Upper lobe of left lung (tissue), 6 donors: ENCODE measurements at regions not wholly inside any gene's neighbourhood (a gene's known extent, or its start where the extent isn't known, plus 50 kb on each side); places are given as distances from the start of the nearest gene placed in this dataset.

Source experiments
- ATAC-seq, 2 donors: fragments of 200-7000 bp; cut with Tn5 transposase; one replicate each; pipeline ENCODE4 v1.9.1; 2022; ENCODE audit warnings: mild to moderate bottlenecking in 2 of 2, moderate library complexity in 2 of 2; ENCODE audit not compliant: low FRiP score in 2 of 2
- DNase-seq, 2 donors: peaks; one replicate each; pipeline ENCODE4 v3.0.0-alpha.2; 2019 to 2020
- H3K27ac ChIP-seq, 4 donors: fragments of 200-600 bp; sonication (generic); one replicate each; pipeline ENCODE4 v1.5.1; 2016 to 2019
- H3K27me3 ChIP-seq, 4 donors: fragments of 200-600 bp; sonication (generic); one replicate each; pipeline ENCODE4 v1.5.1; 2017 to 2019
- H3K36me3 ChIP-seq, 4 donors: fragments of 200-600 bp; sonication (generic); one replicate each; pipeline ENCODE4 v1.5.1; 2016 to 2019
- H3K4me1 ChIP-seq, 4 donors: fragments of 200-600 bp; sonication (generic); one replicate each; pipeline ENCODE4 v1.5.1; 2018 to 2019
- H3K4me3 ChIP-seq, 4 donors: fragments of 200-600 bp; sonication (generic); one replicate each; pipeline ENCODE4 v1.5.1; 2017 to 2019; ENCODE audit warnings: mild to moderate bottlenecking in 2 of 4, moderate library complexity in 1 of 4
- H3K9me3 ChIP-seq, 4 donors: fragments of 200-600 bp; sonication (generic); one replicate each; pipeline ENCODE4 v1.5.1; 2018 to 2019
- EP300 ChIP-seq, 4 donors: sonication (generic); formaldehyde crosslinking; IDR thresholded peaks; one replicate each; pipeline ENCODE4 v1.5.1; 2017; ENCODE audit warnings: antibody characterized with exemption in 4 of 4, control low read depth in 2 of 4
- POLR2A ChIP-seq, 4 donors: fragments of 450-650 bp; IDR thresholded peaks; one replicate each; pipeline ENCODE4 v1.5.1; 2016 to 2017; ENCODE audit warnings: antibody characterized with exemption in 4 of 4, mild to moderate bottlenecking in 2 of 4
- POLR2AphosphoS5 ChIP-seq, 2 donors: sonication (generic); formaldehyde crosslinking; IDR thresholded peaks; one replicate each; pipeline ENCODE4 v1.5.1; 2017; ENCODE audit warnings: antibody characterized with exemption in 2 of 2
- WGBS, 2 donors: methylation state at CpG; one replicate each; pipeline ENCODE4 v1.1.5; 2017 to 2018; 5-methylcytosine and 5-hydroxymethylcytosine counted together
- TF ChIP-seq, protein P1 (sequence below), 6 experiments: fragments of 450-650 bp in 4 of 6; fragments of 200-600 bp in 2 of 6; sonication (generic) in 2 of 6; IDR thresholded peaks; one replicate each; pipeline ENCODE4 v1.5.1; 2016 to 2019; ENCODE audit warnings: antibody characterized with exemption in 6 of 6
- donor health status: DM: no; HTN: no; CAD: no; lungs with moderate emphysema.
- donor health status: DM: no; HTN: yes; CAD: no; lungs with severe emphysema.

DNA sequence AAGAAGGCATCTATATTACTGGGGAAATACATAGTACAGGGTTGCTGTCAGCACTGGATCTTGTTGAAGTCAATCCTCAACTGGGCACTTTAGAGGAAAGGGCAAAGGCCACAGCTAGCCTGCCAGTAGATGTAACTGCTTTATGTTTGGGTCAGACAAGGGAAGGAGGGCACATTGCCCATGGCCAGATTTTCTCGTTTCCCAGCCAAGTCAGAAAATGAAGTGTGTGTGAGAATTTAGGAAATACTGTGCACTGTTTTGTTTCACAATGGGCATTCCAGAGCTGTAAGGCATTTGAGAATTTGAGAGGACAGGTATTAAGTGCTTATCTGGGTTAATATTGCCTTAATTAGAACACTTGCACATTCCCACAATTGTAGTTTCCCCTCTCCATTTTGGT lies 183.9 kb upstream of the MCHR2 start:
- peak in 1 of 2 donors; percentile 41 for ATAC-seq

DNA sequence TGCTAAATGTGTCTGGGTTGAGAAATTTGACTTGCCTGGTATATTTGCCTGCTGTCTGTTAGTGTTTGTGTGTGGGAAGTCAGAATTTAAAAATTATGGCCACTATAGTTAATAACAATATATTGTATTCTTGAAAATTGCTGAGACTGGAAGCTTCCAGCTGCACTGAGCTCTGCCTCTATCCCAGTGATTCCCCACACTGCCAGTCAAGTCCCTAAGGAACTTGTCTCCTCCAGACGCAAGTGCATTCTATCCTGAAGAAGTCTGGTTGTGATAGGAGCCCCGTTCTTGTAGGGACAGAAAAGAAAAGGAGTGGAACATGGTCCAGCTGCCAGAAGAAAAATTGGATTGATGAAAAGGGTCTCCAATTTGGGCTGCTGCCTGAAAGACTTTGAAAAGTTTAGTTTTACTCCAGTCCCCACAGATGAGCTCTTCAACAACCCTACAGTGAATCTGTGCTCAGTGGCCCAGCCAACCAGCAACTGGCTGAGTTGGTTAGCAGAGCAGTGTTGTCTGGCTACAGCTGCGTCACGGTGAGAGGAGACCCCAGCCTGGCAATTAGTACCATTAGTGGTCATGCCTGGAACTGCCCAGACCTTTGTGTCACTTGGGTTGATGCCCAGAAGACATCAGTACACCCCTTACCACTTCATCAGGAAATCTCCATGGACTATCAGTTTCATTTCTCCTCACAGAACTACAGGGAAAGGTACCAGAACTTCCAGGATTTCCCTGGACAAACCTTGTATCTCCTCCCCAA lies 183.1 kb upstream of the MCHR2 start:
- Histone ChIP-seq H3K27ac (peak overlapping the region in 1 of 4 donors; percentile 25), H3K27me3 (no peaks in the 10 kb centered on the region), H3K4me1 (peaks cover 0 to 11% (median 0%) of the 10 kb centered on the region in 4 donors), H3K4me3 (no peak overlapping the region), H3K9me3 (no peaks in the 10 kb centered on the region), H3K36me3 (no peaks in the 10 kb centered on the region)
- 77 to 85% methylated on average over 4 of the region's 4 CpGs for WGBS, 2 donors
- no peak for DNase-seq
- TF ChIP-seq, protein P1, sequence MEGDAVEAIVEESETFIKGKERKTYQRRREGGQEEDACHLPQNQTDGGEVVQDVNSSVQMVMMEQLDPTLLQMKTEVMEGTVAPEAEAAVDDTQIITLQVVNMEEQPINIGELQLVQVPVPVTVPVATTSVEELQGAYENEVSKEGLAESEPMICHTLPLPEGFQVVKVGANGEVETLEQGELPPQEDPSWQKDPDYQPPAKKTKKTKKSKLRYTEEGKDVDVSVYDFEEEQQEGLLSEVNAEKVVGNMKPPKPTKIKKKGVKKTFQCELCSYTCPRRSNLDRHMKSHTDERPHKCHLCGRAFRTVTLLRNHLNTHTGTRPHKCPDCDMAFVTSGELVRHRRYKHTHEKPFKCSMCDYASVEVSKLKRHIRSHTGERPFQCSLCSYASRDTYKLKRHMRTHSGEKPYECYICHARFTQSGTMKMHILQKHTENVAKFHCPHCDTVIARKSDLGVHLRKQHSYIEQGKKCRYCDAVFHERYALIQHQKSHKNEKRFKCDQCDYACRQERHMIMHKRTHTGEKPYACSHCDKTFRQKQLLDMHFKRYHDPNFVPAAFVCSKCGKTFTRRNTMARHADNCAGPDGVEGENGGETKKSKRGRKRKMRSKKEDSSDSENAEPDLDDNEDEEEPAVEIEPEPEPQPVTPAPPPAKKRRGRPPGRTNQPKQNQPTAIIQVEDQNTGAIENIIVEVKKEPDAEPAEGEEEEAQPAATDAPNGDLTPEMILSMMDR (IDR thresholded peaks at IDR 0.05), result no peak
- no peak for TF ChIP-seq EP300 (IDR thresholded peaks at IDR 0.05)
- no peak for TF ChIP-seq POLR2AphosphoS5 (IDR thresholded peaks at IDR 0.05)
- TF ChIP-seq POLR2A (IDR thresholded peaks at IDR 0.05), result no peak
- ATAC-seq, result no peak

More for the DNA sequence above, 183.9 kb upstream of the MCHR2 start:
- H3K27me3 ChIP-seq, result no peaks in the 10 kb centered on the region
- TF ChIP-seq, protein P1 (IDR thresholded peaks at IDR 0.05), result no peak
- TF ChIP-seq POLR2A (IDR thresholded peaks at IDR 0.05) (no peak), EP300 (IDR thresholded peaks at IDR 0.05) (no peak), POLR2AphosphoS5 (IDR thresholded peaks at IDR 0.05) (no peak)
- peaks cover 0 to 11% (median 0%) of the 10 kb centered on the region in 4 donors for H3K4me1 ChIP-seq
- H3K27ac ChIP-seq, result no peak overlapping the region
- H3K4me3 ChIP-seq, result no peak overlapping the region
- H3K9me3 ChIP-seq, result no peaks in the 10 kb centered on the region
- no peaks in the 10 kb centered on the region for H3K36me3 ChIP-seq
- 19 to 33% methylated on average over 1 of the region's 1 CpG for WGBS, 2 donors
- DNase-seq, result no peak

DNA sequence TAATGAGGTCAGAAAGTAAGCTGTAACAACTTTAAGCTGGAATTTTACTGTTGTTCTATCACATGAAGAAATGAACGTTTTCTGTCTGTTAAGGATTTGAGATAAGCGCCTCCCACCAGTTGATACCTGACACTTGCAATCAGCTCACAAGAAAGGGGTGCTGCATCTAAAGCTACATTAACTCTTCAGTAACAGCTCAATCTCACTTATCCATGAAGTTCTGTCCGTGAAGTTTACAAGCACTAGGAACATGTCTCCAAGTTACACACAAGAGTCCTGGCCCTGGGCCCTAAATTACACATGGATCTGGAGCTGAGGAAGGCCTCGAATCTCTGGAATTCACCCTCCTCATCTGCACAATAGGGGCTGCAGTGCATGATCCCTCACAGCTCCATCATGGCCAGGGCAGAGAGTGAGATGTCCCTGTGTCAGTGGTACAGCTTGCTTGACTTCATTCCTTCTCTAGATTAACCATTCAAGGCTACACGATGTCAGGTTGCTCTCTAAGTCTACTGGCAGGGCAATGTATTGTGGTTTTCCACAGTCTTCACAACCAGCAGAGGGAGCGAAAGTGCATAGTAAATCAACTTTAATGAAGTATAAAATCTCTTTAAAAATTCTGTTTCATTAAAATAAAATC lies 182.4 kb upstream of the MCHR2 start:
- Histone ChIP-seq H3K27ac (peak overlapping the region in 2 of 4 donors; percentile 6 to 40), H3K4me3 (no peak overlapping the region), H3K4me1 (peaks cover 0 to 11% (median 0%) of the 10 kb centered on the region in 4 donors), H3K27me3 (no peaks in the 10 kb centered on the region), H3K9me3 (no peaks in the 10 kb centered on the region), H3K36me3 (no peaks in the 10 kb centered on the region)
- DNase-seq (no peak), ATAC-seq (peak; percentile 34 to 57)
- TF ChIP-seq, protein P1 (IDR thresholded peaks at IDR 0.05), result peak in 1 of 6 experiments; percentile 11
- no peak for TF ChIP-seq POLR2AphosphoS5 (IDR thresholded peaks at IDR 0.05)
- 26 to 38% methylated on average over 6 of the region's 6 CpGs for WGBS, 2 donors

DNA sequence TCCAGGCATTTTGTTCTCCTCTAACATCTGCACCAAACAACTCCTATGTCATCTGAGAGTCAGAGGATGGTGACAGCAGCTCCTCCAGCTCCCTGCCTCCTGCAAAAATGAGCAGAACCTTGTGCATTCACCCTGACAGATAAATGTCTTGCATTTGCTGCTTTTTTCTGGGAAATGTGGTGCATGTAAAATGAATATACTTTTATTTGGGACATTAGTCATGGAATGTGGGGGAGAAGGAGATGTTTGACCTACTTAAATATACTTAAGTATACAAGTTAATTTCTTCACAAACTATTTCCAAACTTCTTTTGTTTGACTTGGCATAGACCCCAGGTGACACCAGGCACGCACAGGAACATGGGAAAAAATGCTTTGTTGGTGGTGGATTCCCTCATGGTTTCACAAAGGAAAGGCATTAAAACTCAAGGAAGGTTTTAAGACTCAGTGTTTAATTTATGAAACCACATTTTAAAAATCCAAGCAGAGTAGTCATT lies 181.8 kb upstream of the MCHR2 start:
- Histone ChIP-seq H3K4me1 (peaks cover 0 to 11% (median 0%) of the 10 kb centered on the region in 4 donors), H3K27me3 (no peaks in the 10 kb centered on the region), H3K4me3 (no peak overlapping the region), H3K36me3 (no peaks in the 10 kb centered on the region), H3K9me3 (no peaks in the 10 kb centered on the region), H3K27ac (peak overlapping the region in 2 of 4 donors; percentile 6 to 40)
- 29 to 33% methylated on average over 1 of the region's 1 CpG for WGBS, 2 donors
- TF ChIP-seq EP300 (IDR thresholded peaks at IDR 0.05) (no peak), POLR2AphosphoS5 (IDR thresholded peaks at IDR 0.05) (no peak), POLR2A (IDR thresholded peaks at IDR 0.05) (no peak)
- TF ChIP-seq, protein P1 (IDR thresholded peaks at IDR 0.05), result no peak
- ATAC-seq (peak; percentile 64 to 72), DNase-seq (no peak)
